Astrocyte (in vitro differentiated cells and primary cell): ENCODE measurements at regions not wholly inside any gene's neighbourhood (a gene's known extent, or its start where the extent isn't known, plus 50 kb on each side); places are given as distances from the start of the nearest gene placed in this dataset.

Experiments used
- DNase-seq: peaks from one replicate; pipeline ENCODE4 v3.0.0-alpha.2; 2010; ENCODE audit warnings: low read depth
- FAIRE-seq: peaks from 2 replicates; lab custom pipeline; 2011; peaks lifted over from hg19 to GRCh38; lab: Jason Lieb, UNC
- H2AFZ ChIP-seq: 2 replicates; pipeline ENCODE4 v1.6.0; 2012; ENCODE audit warnings: low read depth, low read length, inconsistent platforms
- H3K27ac ChIP-seq: 2 replicates; pipeline ENCODE4 v1.5.1; 2011; ENCODE audit warnings: low read depth, low read length, inconsistent platforms
- H3K27me3 ChIP-seq: 2 replicates; pipeline ENCODE4 v1.6.0; 2011; ENCODE audit warnings: low read length, inconsistent platforms; ENCODE audit not compliant: insufficient read depth
- H3K36me3 ChIP-seq: 2 replicates; pipeline ENCODE4 v1.5.1; 2011; ENCODE audit warnings: low read length, inconsistent platforms; ENCODE audit not compliant: insufficient read depth
- H3K4me1 ChIP-seq: 2 replicates; pipeline ENCODE4 v1.5.1; 2011; ENCODE audit warnings: low read length, inconsistent platforms; ENCODE audit not compliant: insufficient read depth
- H3K4me2 ChIP-seq: 2 replicates; pipeline ENCODE4 v1.6.0; 2012; ENCODE audit warnings: low read length, inconsistent platforms
- H3K4me3 ChIP-seq: 2 replicates; pipeline ENCODE4 v1.5.1; 2011; ENCODE audit warnings: low read depth, mild to moderate bottlenecking, low read length, inconsistent platforms; ENCODE audit not compliant: insufficient read depth
- H3K79me2 ChIP-seq: 2 replicates; pipeline ENCODE4 v1.6.0; 2012; ENCODE audit warnings: mild to moderate bottlenecking, low read length, inconsistent platforms; ENCODE audit not compliant: insufficient read depth
- H3K9ac ChIP-seq: 2 replicates; pipeline ENCODE4 v1.6.0; 2012; ENCODE audit warnings: mild to moderate bottlenecking, low read length, inconsistent platforms
- H3K9me3 ChIP-seq: 2 replicates; pipeline ENCODE4 v1.5.1; 2012; ENCODE audit warnings: low read depth, mild to moderate bottlenecking, low read length, inconsistent platforms; ENCODE audit not compliant: insufficient read depth
- H4K20me1 ChIP-seq: 2 replicates; pipeline ENCODE4 v1.6.0; 2012; ENCODE audit warnings: low read length, inconsistent platforms; ENCODE audit not compliant: insufficient read depth
- H3K27ac Mint-ChIP-seq: one replicate; pipeline ENCODE4 v1.8.0; 2021; ENCODE audit warnings: mild to moderate bottlenecking, mixed read lengths; ENCODE audit not compliant: unreplicated experiment
- H3K27me3 Mint-ChIP-seq: one replicate; pipeline ENCODE4 v1.8.0; 2021; ENCODE audit warnings: low read depth, mixed read lengths; ENCODE audit not compliant: unreplicated experiment
- H3K36me3 Mint-ChIP-seq: one replicate; pipeline ENCODE4 v1.8.0; 2021; ENCODE audit warnings: low read depth, mixed read lengths; ENCODE audit not compliant: unreplicated experiment
- H3K4me1 Mint-ChIP-seq: one replicate; pipeline ENCODE4 v1.8.0; 2021; ENCODE audit warnings: low read depth, mixed read lengths; ENCODE audit not compliant: unreplicated experiment
- H3K4me3 Mint-ChIP-seq: one replicate; pipeline ENCODE4 v1.8.0; 2021; ENCODE audit warnings: mild to moderate bottlenecking, moderate library complexity, mixed read lengths; ENCODE audit not compliant: unreplicated experiment
- H3K9me3 Mint-ChIP-seq: one replicate; pipeline ENCODE4 v1.8.0; 2021; ENCODE audit warnings: mild to moderate bottlenecking, mixed read lengths; ENCODE audit not compliant: unreplicated experiment
- EZH2 ChIP-seq: IDR thresholded peaks from 2 replicates; pipeline ENCODE4 v1.6.1; 2012; ENCODE audit warnings: mild to moderate bottlenecking, low read length, inconsistent platforms; ENCODE audit not compliant: insufficient read depth
- TF ChIP-seq, protein P1 (sequence below): IDR thresholded peaks from 2 replicates; pipeline ENCODE4 v1.5.1; 2011; ENCODE audit warnings: low read depth, mild to moderate bottlenecking, inconsistent platforms, low read length, moderate library complexity; ENCODE audit not compliant: insufficient read depth

DNA sequence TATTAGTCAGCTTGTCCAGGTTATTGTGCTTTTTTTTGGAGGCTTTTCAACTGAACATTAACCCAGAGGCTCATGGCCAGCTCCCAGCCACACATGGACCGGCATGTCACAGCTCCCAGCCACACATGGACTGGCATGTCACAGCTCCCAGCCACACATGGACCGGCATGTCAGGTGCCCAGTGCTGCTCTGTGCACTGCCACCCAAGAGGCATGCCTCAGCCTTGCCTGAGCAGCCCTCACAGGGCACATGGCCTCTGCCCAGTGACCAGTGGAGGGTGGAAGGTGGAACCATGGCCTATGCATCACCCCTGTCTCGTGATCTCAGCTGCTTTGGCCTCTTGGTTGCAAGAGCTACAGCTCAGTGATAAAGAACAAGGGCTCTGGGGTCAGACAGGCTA is 119.8 kb downstream of the OAT start:
- Histone ChIP-seq H3K27me3 (no peaks in the 10 kb centered on the region), H2AFZ (no peak overlapping the region), H3K4me2 (no peak overlapping the region), H3K79me2 (no peaks in the 10 kb centered on the region), H3K9me3 (peaks cover 8% of the 10 kb centered on the region), H3K9ac (no peak overlapping the region), H4K20me1 (no peaks in the 10 kb centered on the region), H3K4me3 (no peak overlapping the region), H3K27ac (no peak overlapping the region), H3K4me1 (no peaks in the 10 kb centered on the region), H3K36me3 (no peaks in the 10 kb centered on the region)
- no peak overlapping the region for H3K27ac Mint-ChIP-seq
- H3K4me3 Mint-ChIP-seq: no peak overlapping the region
- peaks cover 11% of the 10 kb centered on the region for H3K27me3 Mint-ChIP-seq
- DNase-seq (no peak), FAIRE-seq (no peak)
- TF ChIP-seq EZH2: no peak
- TF ChIP-seq, protein P1, sequence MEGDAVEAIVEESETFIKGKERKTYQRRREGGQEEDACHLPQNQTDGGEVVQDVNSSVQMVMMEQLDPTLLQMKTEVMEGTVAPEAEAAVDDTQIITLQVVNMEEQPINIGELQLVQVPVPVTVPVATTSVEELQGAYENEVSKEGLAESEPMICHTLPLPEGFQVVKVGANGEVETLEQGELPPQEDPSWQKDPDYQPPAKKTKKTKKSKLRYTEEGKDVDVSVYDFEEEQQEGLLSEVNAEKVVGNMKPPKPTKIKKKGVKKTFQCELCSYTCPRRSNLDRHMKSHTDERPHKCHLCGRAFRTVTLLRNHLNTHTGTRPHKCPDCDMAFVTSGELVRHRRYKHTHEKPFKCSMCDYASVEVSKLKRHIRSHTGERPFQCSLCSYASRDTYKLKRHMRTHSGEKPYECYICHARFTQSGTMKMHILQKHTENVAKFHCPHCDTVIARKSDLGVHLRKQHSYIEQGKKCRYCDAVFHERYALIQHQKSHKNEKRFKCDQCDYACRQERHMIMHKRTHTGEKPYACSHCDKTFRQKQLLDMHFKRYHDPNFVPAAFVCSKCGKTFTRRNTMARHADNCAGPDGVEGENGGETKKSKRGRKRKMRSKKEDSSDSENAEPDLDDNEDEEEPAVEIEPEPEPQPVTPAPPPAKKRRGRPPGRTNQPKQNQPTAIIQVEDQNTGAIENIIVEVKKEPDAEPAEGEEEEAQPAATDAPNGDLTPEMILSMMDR: no peak
- H3K4me1 Mint-ChIP-seq: no peaks in the 10 kb centered on the region
- peaks cover 17% of the 10 kb centered on the region for H3K9me3 Mint-ChIP-seq
- peaks cover 3% of the 10 kb centered on the region for H3K36me3 Mint-ChIP-seq

DNA sequence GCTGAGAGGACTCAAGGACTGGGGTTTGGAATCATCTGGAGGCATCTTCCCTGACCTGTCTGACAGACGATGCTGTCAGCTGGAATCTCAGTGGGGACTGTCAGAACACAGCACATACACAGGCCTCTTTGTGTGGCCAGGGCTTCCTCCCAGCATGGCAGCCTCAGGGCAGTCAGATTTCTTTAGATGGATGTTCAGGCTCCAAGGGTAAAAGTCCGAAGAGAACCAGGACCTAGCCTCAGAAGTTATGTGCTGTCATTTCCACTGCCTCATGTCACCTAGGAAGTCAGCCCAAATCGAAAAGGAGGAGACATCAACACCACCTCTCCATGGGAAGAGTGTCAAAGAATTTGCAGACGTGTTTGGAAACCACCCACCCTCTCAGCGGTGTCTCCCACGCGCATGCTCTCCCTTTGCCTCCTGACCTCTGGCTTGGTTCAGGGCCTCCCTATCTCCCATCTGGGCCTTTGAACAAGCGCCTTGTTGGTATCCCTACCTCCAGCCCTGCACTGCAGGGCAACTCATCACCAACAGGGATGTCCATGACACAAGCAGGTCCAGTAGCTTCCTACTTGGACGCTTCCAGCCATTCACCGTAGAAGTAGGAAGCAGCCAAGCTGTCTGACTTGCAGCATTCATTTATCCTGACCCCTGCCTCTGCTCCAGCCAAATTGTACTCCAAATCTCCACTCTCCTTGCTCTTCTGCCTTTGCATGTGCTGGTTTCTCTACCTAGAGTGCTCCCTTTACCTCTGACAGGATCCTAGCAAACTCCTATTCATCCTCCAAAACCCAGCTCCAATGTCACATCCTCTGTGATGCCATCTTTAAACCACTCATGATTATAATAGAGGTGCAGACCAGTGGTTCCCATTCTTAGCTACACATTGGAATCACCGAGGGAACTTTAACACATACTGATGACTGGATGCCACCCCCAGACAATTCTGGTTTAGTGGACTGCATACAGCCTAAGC is 121.6 kb downstream of the OAT start:
- Mint-ChIP-seq H3K4me1 (no peaks in the 10 kb centered on the region), H3K27ac (no peak overlapping the region), H3K36me3 (peaks cover 3% of the 10 kb centered on the region), H3K9me3 (peaks cover 20% of the 10 kb centered on the region), H3K27me3 (peaks cover 10% of the 10 kb centered on the region), H3K4me3 (no peak overlapping the region)
- H3K9me3 ChIP-seq: peaks cover 8% of the 10 kb centered on the region
- no peak for TF ChIP-seq EZH2
- TF ChIP-seq, protein P1: no peak
- H3K4me3 ChIP-seq: no peak overlapping the region
- H3K27ac ChIP-seq: no peak overlapping the region
- H4K20me1 ChIP-seq: no peaks in the 10 kb centered on the region
- H3K36me3 ChIP-seq: no peaks in the 10 kb centered on the region
- no peak overlapping the region for H3K9ac ChIP-seq
- DNase-seq: no peak
- H2AFZ ChIP-seq: no peak overlapping the region
- H3K27me3 ChIP-seq: no peaks in the 10 kb centered on the region
- H3K4me2 ChIP-seq: no peak overlapping the region
- H3K79me2 ChIP-seq: no peaks in the 10 kb centered on the region
- no peak for FAIRE-seq
- no peaks in the 10 kb centered on the region for H3K4me1 ChIP-seq
